Glomerular visceral epithelial cell (primary cell): ENCODE measurements at regions not wholly inside any gene's neighbourhood (a gene's known extent, or its start where the extent isn't known, plus 50 kb on each side); places are given as distances from the start of the nearest gene placed in this dataset.

Experiments used
- DNase-seq: peaks from one replicate; pipeline ENCODE4 v3.0.0-alpha.2; 2016; ENCODE audit errors: extremely low spot score

DNA sequence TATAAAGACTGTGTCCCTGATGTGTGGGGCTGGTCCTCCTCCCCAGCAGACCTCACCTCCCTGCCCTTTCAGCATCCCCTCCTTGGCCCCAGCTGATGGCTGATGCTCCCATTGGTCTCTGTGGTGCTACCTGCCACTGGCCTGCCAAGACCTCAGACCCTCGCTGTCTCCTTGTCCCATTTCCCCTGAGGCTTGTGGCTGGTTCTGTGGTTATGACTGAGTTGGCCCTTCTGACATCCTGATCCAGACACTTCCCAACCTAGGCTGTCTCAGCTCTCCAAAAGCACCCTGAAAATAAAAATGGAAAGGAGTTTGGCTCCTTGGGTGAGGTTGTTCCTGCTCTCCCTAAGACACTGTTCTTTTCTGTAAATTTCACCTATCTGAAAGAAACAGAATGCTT lies 214.2 kb downstream of the RPS24 start:
- DNase-seq = no peak

GRCh38 chr10:78248651-78249464 lies 215.2 kb downstream of the RPS24 start:
- no peak for DNase-seq

DNA sequence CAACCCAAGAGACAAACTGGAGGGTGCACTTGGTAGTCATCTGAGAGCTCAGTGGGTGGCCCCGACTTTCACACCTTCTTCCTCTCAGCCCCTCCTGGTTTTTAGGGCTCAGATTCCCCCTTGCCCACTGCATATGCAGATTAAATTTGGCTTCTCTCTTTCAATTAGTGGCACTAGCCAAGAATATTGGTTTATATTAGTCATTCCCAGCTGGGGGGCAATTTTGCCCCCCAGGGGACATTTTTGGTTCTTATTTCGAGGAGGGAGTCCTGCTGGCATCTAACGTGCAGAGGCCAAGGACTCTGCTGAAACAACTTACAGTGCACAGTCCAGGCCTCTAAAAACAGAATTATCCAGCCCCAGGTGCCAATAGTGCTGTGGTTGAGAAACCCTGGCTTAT lies 216.0 kb downstream of the RPS24 start:
- DNase-seq = no peak

DNA sequence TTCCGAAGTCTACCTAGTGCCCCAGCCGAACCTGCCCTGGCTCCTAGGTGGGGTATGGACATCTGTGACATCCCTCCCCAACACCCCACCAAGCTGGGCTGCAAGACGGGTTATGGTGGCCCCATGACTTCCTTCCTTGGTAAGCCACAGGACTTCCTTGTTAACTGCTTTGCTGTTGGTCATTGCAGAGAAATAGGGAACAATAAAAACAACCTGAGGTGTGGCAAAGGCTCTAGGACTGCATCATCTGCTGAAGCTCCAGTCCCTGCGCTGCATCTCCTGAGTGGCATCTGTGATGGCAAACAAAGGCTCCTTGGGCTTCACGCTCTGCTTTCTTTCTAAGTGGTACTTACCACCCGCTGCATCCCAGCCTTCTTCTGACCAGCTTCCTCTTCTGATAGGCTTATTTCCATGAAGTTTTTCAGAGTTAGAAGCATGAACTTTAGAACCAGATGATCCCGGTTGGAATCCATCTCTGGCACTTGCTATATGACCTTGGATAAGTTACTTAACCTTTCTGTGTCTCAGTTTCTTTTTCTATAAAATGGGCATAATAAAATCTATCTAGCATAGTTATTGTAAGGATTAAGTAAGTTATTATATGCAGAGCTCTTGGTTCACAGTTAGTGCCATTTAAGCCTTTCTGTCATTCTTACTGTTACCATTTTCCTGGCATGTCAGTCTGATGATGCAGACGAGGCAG lies 216.8 kb downstream of the RPS24 start:
- no peak for DNase-seq

DNA sequence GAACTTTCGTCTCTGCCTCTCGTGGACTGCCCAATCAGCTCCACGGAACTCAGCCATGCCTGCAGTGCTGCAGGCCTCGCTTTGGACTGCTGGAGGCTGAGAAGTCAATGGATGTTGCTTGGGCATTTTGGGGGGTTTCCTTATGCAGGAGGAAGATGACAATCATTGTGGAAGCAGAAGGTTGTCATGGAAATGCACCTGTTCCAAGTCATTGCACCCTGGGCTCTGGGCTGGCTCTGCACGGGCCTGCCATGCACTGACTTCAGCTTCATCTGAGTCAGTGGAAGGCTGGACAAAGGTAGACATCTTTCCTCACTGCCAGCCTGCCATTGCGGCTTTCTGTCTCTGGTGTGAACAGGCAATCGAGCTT lies 217.3 kb downstream of the RPS24 start:
- peak; percentile 18 for DNase-seq

- no peak for DNase-seq
Observed at GRCh38 chr10:78252286-78252685, 218.6 kb downstream of the RPS24 start.

- no peak for DNase-seq
Observed at GRCh38 chr10:78253063-78253853, 219.6 kb downstream of the RPS24 start.

GRCh38 chr10:78254013-78254412 lies 220.3 kb downstream of the RPS24 start:
- no peak for DNase-seq

DNA sequence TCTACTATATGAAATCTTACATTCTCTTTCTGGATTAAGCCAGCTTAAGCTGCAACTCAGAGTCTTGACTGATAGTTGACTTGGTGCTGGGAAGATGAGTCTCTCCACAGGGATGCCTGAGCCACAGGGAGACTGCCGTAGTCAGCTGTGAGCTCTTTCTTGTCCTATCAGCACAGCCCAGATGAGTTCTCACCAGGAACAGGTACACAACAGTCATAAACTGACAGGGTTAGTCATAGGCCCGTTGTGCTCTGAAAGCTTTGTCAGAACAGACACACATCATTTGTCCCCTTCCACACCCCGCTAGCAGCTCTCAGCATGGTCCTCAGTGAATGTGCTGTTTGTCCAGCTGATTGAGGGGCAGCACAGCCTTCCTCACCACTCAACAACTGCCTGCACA lies 221.6 kb downstream of the RPS24 start:
- peak; percentile 26 for DNase-seq

DNA sequence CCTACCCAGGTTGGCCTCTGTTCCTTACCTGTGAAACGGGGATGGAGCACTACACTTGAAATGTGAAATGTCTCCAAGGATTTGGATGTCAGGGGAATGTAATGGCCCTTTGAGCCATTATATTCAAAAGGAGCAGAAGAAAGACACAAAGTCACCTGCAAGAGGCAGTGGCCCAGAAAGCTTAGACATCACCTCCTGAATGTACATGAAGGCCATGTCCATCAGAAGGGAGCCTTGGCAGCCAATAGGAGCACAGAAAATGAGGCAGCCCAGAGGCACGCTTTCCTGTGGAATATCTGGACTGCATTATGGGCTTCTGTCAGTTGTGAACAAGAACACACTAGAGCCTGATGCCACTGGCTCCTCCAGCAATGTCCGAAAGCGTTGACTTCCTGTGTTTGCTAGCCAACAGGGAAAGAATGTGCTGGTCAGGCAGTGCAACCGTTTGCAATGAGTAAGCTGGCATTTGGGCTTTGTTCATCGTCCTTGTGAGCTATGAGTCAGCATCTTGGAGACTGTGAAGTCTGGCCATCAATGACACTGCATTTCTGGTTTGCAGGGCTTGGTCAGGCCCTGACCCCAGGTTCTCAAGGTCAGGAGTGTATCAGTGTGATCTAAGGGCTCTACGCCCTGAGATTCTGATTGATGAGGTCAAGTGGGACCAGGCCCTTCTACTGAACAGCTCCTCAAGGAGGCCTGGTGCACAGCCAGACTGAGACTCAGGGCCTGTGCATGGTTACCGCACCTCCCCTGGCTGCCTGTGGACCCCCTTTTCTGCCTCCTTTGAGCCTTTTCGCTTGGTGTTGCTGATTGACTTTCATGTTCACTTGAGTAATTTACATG lies 222.4 kb downstream of the RPS24 start:
- DNase-seq = peak; percentile 93

- no peak for DNase-seq
Observed at GRCh38 chr10:78258323-78259030, 224.8 kb downstream of the RPS24 start.

DNA sequence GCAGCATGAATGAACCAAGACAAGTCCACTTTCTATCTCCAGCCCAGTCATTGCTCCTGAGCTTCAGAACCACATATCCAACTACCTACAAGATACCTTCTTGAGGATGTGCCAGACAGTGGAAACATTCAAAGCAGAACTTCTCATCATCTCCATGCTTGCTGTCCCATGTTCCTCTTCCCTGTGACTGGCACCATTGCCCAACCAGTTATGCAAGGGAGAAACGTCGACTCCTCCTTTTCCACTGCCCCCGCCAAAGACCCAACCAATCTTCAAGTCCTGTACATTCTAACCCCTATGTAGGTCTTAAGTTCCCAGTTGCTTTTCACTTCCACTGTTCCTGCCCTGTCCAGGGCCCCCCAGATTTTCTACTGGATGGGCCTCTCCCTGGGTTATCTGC lies 225.7 kb downstream of the RPS24 start:
- DNase-seq = no peak

GRCh38 chr10:78260141-78260540 lies 226.5 kb downstream of the RPS24 start:
- no peak for DNase-seq

DNA sequence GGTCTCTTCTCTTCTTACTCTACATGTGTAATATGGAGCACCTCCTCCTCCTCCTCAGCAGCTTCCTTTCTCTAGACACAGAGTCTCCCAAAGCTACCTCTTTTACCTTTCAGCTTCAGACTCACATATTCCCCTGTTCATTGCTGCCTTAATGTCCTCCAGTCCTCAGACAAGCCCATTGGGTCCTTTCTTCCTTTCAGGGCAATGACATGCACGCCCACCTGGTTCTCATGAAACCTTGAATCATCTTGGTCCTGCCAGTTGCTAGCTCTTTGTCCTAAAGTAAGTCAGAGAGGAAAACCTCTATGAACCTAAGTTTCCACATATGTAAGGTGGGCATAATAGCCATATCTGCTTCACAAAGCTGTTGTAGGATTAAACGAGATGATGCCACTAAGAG lies 227.0 kb downstream of the RPS24 start:
- DNase-seq = no peak

- DNase-seq = no peak
Observed at GRCh38 chr10:78261291-78261690, 227.6 kb downstream of the RPS24 start.

DNA sequence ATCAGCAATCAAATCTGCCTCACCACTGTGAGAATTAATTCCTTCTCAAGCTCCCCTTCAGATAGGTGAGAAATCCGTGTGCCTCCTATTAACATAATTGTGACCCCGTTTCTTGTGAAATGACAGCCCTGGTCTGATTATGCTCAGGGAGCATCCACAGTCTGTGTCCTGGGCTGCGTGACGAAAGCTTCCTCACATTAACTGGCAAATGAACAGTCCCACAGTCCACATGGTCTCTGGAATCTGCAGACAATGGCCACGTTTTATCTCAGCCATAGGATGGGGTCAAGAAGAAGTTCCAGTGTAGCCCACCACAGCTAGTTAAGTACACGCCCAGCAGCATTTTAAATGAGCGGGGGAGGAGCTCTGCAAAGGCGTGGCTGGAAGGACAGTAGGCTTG lies 229.2 kb downstream of the RPS24 start:
- no peak for DNase-seq

GRCh38 chr10:78263521-78263988 lies 229.9 kb downstream of the RPS24 start:
- DNase-seq = peak; percentile 77

GRCh38 chr10:78264361-78264760 lies 230.7 kb downstream of the RPS24 start:
- no peak for DNase-seq

DNA sequence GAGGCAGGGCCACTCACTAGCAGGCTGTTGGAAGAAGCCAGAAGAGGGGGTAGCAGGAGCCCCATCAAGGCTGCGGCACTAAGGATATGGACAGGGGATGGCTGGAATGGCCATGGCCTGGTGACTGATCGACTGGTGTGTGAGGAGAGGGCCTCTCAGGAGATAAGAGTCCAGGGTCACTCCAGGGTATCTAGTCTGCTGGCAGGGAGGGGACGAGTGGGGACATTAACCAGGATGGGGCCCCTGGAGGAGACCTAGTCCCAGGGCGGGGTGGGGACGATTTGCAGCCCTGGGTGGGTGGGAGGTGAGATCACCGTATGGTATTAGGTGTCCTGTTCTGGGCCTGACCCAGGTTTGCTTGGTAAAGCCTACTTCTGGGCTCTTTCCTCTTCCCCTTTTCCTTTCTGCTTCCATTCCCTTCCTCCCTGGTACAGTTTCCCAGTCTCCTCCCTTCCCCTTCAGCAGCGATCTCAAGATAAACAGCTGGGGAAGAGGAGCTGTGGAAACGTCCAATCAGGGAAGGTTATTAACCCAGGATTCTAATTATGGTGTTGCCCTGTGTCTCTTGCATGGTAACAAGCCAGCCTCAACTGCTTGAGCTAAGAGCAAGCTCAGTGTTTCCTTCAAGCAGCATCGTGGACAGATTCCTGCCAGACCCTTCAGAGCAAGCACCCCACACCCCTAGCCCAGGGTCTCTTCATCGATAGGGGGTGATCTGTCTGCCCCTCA lies 233.2 kb downstream of the RPS24 start:
- DNase-seq = no peak

DNA sequence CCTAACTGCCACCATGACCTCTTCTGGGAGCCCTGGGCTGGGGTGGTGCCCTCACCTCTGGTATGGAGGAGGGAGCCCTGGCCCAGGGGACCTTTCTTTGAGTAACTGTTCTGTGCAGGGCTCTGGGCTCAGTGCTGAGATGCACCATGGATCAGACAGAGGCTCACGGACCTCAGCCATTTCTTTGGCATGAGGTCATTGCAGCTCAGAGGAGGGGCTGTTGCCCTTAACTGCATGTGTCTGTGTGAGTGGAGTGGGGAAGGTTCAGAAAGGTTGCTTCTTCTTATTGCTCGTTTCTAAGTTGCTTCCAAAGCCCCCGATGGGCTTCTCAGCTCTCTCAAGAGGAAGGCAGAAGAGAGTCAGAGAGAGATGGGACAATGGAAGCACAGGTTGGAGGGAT lies 233.9 kb downstream of the RPS24 start:
- peak; percentile 60 for DNase-seq
